Neural progenitor cell (in vitro differentiated cells): ENCODE measurements at regions not wholly inside any gene's neighbourhood (a gene's known extent, or its start where the extent isn't known, plus 50 kb on each side); places are given as distances from the start of the nearest gene placed in this dataset.
A peak's percentile ranks its signal among the peaks of the same experiment; 100 is the strongest.

Source experiments
- DNase-seq: peaks from one replicate; pipeline ENCODE4 v3.0.0-alpha.2; 2016; ENCODE audit warnings: low spot score
- H2AFZ ChIP-seq: fragments of 200-600 bp; sonication (generic); replicated peaks from 2 replicates; pipeline ENCODE4 v1.6.1; 2016; ENCODE audit warnings: antibody characterized with exemption
- H3F3A ChIP-seq: fragments of 200-600 bp; sonication (generic); 2 replicates; pipeline ENCODE4 v1.6.1; 2016; ENCODE audit warnings: antibody characterized with exemption, low read depth
- H3K27ac ChIP-seq: fragments of 200-600 bp; sonication (generic); 2 replicates; pipeline ENCODE4 v1.5.1; 2016; ENCODE audit warnings: mild to moderate bottlenecking
- H3K27me3 ChIP-seq: fragments of 200-600 bp; sonication (generic); 2 replicates; pipeline ENCODE4 v1.6.1; 2016; ENCODE audit warnings: mild to moderate bottlenecking, moderate library complexity
- H3K36me3 ChIP-seq: fragments of 200-600 bp; sonication (generic); 2 replicates; pipeline ENCODE4 v1.5.1; 2016
- H3K4me1 ChIP-seq: fragments of 200-600 bp; sonication (generic); 2 replicates; pipeline ENCODE4 v1.6.1; 2016; ENCODE audit warnings: mixed run types
- H3K4me2 ChIP-seq: fragments of 200-600 bp; sonication (generic); 2 replicates; pipeline ENCODE4 v1.6.1; 2016
- H3K4me3 ChIP-seq: fragments of 200-600 bp; sonication (generic); 2 replicates; pipeline ENCODE4 v1.5.1; 2016
- H3K79me2 ChIP-seq: fragments of 200-600 bp; sonication (generic); 2 replicates; pipeline ENCODE4 v1.6.1; 2016; ENCODE audit warnings: low read depth
- H3K9ac ChIP-seq: fragments of 200-600 bp; sonication (generic); 2 replicates; pipeline ENCODE4 v1.6.1; 2016
- H3K9me3 ChIP-seq: fragments of 200-600 bp; sonication (generic); 2 replicates; pipeline ENCODE4 v1.5.1; 2016; ENCODE audit warnings: low read depth
- H4K20me1 ChIP-seq: fragments of 200-600 bp; sonication (generic); 2 replicates; pipeline ENCODE4 v1.6.1; 2016; ENCODE audit warnings: low read depth
- H3K27ac Mint-ChIP-seq: 3 replicates; pipeline ENCODE4 v1.8.0; 2021; ENCODE audit warnings: mixed read lengths
- H3K27me3 Mint-ChIP-seq: 2 replicates; pipeline ENCODE4 v1.8.0; 2022; ENCODE audit warnings: low read depth, mild to moderate bottlenecking, inconsistent platforms, moderate library complexity, mixed read lengths; ENCODE audit not compliant: insufficient read depth
- H3K36me3 Mint-ChIP-seq: 3 replicates; pipeline ENCODE4 v1.8.0; 2021; ENCODE audit warnings: mixed read lengths
- H3K4me1 Mint-ChIP-seq: 3 replicates; pipeline ENCODE4 v1.8.0; 2021; ENCODE audit warnings: mixed read lengths
- H3K4me3 Mint-ChIP-seq: 3 replicates; pipeline ENCODE4 v1.8.0; 2021; ENCODE audit warnings: mild to moderate bottlenecking, moderate library complexity, mixed read lengths
- H3K9me3 Mint-ChIP-seq: 3 replicates; pipeline ENCODE4 v1.8.0; 2020; ENCODE audit warnings: mixed read lengths
- EZH2 ChIP-seq: fragments of 200-600 bp; sonication (generic); IDR thresholded peaks from 2 replicates; pipeline ENCODE4 v1.6.1; 2017; ENCODE audit warnings: antibody characterized with exemption, mild to moderate bottlenecking, moderate library complexity
- EZH2phosphoT487 ChIP-seq: fragments of 200-600 bp; sonication (generic); IDR thresholded peaks from 2 replicates; pipeline ENCODE4 v1.6.1; 2017; ENCODE audit warnings: antibody characterized with exemption
- TF ChIP-seq, protein P1 (sequence below): fragments of 200-600 bp; sonication (generic); IDR thresholded peaks from 2 replicates; pipeline ENCODE4 v1.5.1; 2017; ENCODE audit warnings: antibody characterized with exemption, mild to moderate bottlenecking

DNA sequence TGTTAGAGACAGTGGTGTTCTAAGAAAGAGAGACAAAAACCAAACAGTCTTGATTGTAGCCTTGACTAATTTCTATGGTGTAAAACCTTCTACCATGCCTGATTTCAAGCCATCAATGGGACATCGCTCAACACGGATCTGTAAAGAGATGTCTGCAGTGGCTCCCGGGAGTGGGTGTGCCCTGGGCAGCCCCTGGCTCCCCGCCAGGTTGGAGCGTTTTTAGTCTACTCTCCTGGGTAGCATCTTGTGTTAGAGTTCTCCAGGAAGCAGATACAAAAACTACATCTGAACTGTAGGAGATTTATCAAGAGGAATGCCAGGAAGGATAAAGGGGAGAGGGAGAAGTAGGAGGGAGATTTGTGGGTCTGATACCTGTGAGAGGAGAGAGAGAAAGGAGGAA, 1212.9 kb downstream of the BCL11B start:
- Histone ChIP-seq H3K36me3 (no peaks in the 10 kb centered on the region), H3K4me1 (no peaks in the 10 kb centered on the region), H3K9ac (no peak overlapping the region), H3F3A (no peaks in the 10 kb centered on the region), H3K27me3 (no peaks in the 10 kb centered on the region), H3K27ac (no peak overlapping the region), H3K4me2 (no peak overlapping the region), H3K9me3 (no peaks in the 10 kb centered on the region), H2AFZ (no peak overlapping the region), H4K20me1 (no peaks in the 10 kb centered on the region), H3K79me2 (no peaks in the 10 kb centered on the region), H3K4me3 (no peak overlapping the region)
- no peaks in the 10 kb centered on the region for H3K36me3 Mint-ChIP-seq
- no peaks in the 10 kb centered on the region for H3K4me1 Mint-ChIP-seq
- H3K9me3 Mint-ChIP-seq, result no peaks in the 10 kb centered on the region
- TF ChIP-seq EZH2phosphoT487 (no peak), EZH2 (no peak)
- TF ChIP-seq, protein P1, sequence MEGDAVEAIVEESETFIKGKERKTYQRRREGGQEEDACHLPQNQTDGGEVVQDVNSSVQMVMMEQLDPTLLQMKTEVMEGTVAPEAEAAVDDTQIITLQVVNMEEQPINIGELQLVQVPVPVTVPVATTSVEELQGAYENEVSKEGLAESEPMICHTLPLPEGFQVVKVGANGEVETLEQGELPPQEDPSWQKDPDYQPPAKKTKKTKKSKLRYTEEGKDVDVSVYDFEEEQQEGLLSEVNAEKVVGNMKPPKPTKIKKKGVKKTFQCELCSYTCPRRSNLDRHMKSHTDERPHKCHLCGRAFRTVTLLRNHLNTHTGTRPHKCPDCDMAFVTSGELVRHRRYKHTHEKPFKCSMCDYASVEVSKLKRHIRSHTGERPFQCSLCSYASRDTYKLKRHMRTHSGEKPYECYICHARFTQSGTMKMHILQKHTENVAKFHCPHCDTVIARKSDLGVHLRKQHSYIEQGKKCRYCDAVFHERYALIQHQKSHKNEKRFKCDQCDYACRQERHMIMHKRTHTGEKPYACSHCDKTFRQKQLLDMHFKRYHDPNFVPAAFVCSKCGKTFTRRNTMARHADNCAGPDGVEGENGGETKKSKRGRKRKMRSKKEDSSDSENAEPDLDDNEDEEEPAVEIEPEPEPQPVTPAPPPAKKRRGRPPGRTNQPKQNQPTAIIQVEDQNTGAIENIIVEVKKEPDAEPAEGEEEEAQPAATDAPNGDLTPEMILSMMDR, result no peak
- H3K27ac Mint-ChIP-seq, result no peak overlapping the region
- no peak for DNase-seq
- peaks cover 4% of the 10 kb centered on the region for H3K27me3 Mint-ChIP-seq
- no peak overlapping the region for H3K4me3 Mint-ChIP-seq

DNA sequence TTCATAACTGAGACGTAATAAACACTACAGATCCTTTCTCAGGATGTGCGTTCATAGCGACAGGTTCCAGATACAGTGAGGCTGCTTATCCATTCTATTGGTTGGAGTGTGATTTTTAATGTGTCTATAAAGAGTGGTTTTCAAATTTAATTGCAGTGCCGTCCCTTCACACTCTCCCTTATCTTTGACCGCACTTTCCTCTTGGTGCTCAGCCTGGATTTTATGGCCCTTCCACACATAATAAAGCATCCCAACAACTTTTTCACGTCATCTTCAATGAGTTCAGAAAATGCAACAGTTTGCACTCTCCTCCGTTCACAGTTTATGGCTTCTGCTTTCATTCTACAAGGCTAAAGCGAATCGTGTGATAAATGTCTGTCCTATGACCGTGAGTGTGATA, 1209.9 kb downstream of the BCL11B start:
- Histone ChIP-seq H3K9me3 (no peaks in the 10 kb centered on the region), H3K4me1 (no peaks in the 10 kb centered on the region), H4K20me1 (no peaks in the 10 kb centered on the region), H3K4me3 (no peak overlapping the region), H3K9ac (no peak overlapping the region), H3K27me3 (no peaks in the 10 kb centered on the region), H3K36me3 (no peaks in the 10 kb centered on the region), H3K79me2 (no peaks in the 10 kb centered on the region), H2AFZ (no peak overlapping the region), H3K27ac (no peak overlapping the region), H3F3A (no peaks in the 10 kb centered on the region), H3K4me2 (no peak overlapping the region)
- Mint-ChIP-seq H3K36me3 (no peaks in the 10 kb centered on the region), H3K4me1 (no peaks in the 10 kb centered on the region), H3K9me3 (no peaks in the 10 kb centered on the region), H3K27me3 (peaks cover 12% of the 10 kb centered on the region), H3K4me3 (no peak overlapping the region), H3K27ac (no peak overlapping the region)
- TF ChIP-seq EZH2 (no peak), EZH2phosphoT487 (no peak)
- TF ChIP-seq, protein P1, result no peak
- DNase-seq, result no peak

DNA sequence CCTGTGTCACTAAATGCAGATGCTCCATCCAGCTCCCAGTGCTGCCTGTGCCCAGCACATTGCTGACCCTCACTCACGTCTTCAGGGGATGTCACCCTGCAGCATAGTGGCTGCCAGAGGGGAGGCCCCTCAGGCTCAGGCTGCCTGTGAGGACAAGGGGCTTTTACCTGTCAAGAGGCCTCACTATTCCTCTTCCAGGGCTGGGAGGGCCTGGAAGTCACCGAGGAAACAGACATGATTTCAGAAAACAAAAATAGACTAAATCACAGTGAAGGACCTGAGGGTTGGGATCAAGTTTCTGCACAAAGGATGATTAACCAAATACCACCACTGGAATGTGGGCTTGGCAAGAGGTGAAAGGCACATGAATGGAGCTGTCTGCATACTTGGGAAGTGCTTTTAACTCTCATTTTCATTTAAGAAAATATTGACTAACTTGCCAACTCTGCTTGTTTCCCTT, 1202.3 kb downstream of the BCL11B start:
- Histone ChIP-seq H3K27me3 (no peaks in the 10 kb centered on the region), H3K36me3 (no peaks in the 10 kb centered on the region), H3K4me2 (no peak overlapping the region), H4K20me1 (no peaks in the 10 kb centered on the region), H3F3A (no peaks in the 10 kb centered on the region), H3K9ac (no peak overlapping the region), H2AFZ (no peak overlapping the region), H3K4me1 (peaks cover 12% of the 10 kb centered on the region), H3K4me3 (no peak overlapping the region), H3K79me2 (no peaks in the 10 kb centered on the region), H3K27ac (no peak overlapping the region), H3K9me3 (no peaks in the 10 kb centered on the region)
- H3K36me3 Mint-ChIP-seq, result no peaks in the 10 kb centered on the region
- TF ChIP-seq EZH2 (no peak), EZH2phosphoT487 (no peak)
- TF ChIP-seq, protein P1, result no peak
- H3K27ac Mint-ChIP-seq, result no peak overlapping the region
- peaks cover 2% of the 10 kb centered on the region for H3K27me3 Mint-ChIP-seq
- no peaks in the 10 kb centered on the region for H3K9me3 Mint-ChIP-seq
- peaks cover 13% of the 10 kb centered on the region for H3K4me1 Mint-ChIP-seq
- peak; percentile 42 for DNase-seq
- H3K4me3 Mint-ChIP-seq, result no peak overlapping the region
